DND-41 (cell line): ENCODE measurements at regions not wholly inside any gene's neighbourhood (a gene's known extent, or its start where the extent isn't known, plus 50 kb on each side); places are given as distances from the start of the nearest gene placed in this dataset.

Experiments used
- ATAC-seq: fragments of 200-7000 bp; cut with Tn5 transposase; 3 replicates; pipeline ENCODE4 v1.9.1; 2021; ENCODE audit warnings: low read depth; ENCODE audit not compliant: insufficient read depth
- DNase-seq: peaks from one replicate; pipeline ENCODE4 v3.0.0-alpha.2; 2020
- H2AFZ ChIP-seq: 2 replicates; pipeline ENCODE4 v1.6.0; 2012; ENCODE audit warnings: low read depth, low read length
- H3K27ac ChIP-seq: 2 replicates; pipeline ENCODE4 v1.5.1; 2012; ENCODE audit warnings: low read length, inconsistent platforms
- H3K27me3 ChIP-seq: fragments of 200-600 bp; sonication (generic); 2 replicates; pipeline ENCODE4 v1.6.0; 2012; ENCODE audit warnings: low read length, mild to moderate bottlenecking, inconsistent platforms; ENCODE audit not compliant: insufficient read depth, poor library complexity
- H3K36me3 ChIP-seq: 2 replicates; pipeline ENCODE4 v1.5.1; 2012; ENCODE audit warnings: low read length, inconsistent platforms; ENCODE audit not compliant: insufficient read depth
- H3K4me1 ChIP-seq: 2 replicates; pipeline ENCODE4 v1.5.1; 2012; ENCODE audit warnings: mild to moderate bottlenecking, low read length; ENCODE audit not compliant: insufficient read depth
- H3K4me2 ChIP-seq: 2 replicates; pipeline ENCODE4 v1.6.0; 2012; ENCODE audit warnings: mild to moderate bottlenecking, moderate library complexity, low read length, inconsistent platforms; ENCODE audit not compliant: insufficient read depth
- H3K4me3 ChIP-seq, 2 experiments: fragments of 200-600 bp in 1 of 2; shearing (Covaris generic) in 1 of 2; 2 replicates each; pipeline ENCODE4 v1.5.1; 2012 to 2016; ENCODE audit warnings: inconsistent platforms in 2 of 2, low read length in 2 of 2, mild to moderate bottlenecking in 2 of 2, low read depth in 1 of 2, moderate library complexity in 1 of 2
- H3K79me2 ChIP-seq: 2 replicates; pipeline ENCODE4 v1.6.0; 2012; ENCODE audit warnings: low read length, inconsistent platforms; ENCODE audit not compliant: insufficient read depth
- H3K9ac ChIP-seq: 2 replicates; pipeline ENCODE4 v1.6.0; 2012; ENCODE audit warnings: low read depth, mild to moderate bottlenecking, inconsistent platforms, low read length, moderate library complexity
- H3K9me3 ChIP-seq: 2 replicates; pipeline ENCODE4 v1.5.1; 2012; ENCODE audit warnings: low read length, moderate library complexity, mild to moderate bottlenecking, inconsistent platforms; ENCODE audit not compliant: insufficient read depth, severe bottlenecking
- H4K20me1 ChIP-seq: 2 replicates; pipeline ENCODE4 v1.6.0; 2012; ENCODE audit warnings: low read length; ENCODE audit not compliant: insufficient read depth
- EZH2 ChIP-seq: IDR thresholded peaks from 3 replicates; pipeline ENCODE4 v1.6.1; 2012; ENCODE audit warnings: borderline replicate concordance, low read depth, mild to moderate bottlenecking, moderate library complexity, low read length, inconsistent platforms; ENCODE audit not compliant: severe bottlenecking
- TF ChIP-seq, protein P1 (sequence below): IDR thresholded peaks from 2 replicates; pipeline ENCODE4 v1.5.1; 2012; ENCODE audit warnings: borderline replicate concordance, low read length, moderate library complexity, mild to moderate bottlenecking; ENCODE audit not compliant: poor library complexity, severe bottlenecking; ENCODE audit errors: extremely low read depth

DNA sequence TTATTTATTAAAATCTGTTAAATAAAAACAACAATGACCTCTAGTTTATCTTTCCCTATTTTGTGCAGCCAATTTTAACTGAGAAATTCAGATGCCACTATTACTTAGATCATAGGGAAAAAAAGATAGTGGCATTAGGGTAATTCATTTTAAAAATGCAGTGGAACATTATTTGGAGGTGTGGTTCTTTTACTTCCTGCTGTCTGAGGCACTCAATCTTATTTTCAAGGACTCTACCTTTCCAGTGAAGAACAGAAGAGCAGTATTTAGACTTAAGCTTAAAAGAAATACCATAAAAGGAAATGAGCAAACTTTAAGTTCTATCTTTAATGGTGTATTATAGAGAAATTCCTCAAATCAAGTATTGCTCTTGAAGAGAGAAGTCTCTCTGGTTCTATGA, 342.6 kb upstream of the KLF12 start:
- H3K36me3 ChIP-seq, result no peaks in the 10 kb centered on the region
- no peaks in the 10 kb centered on the region for H3K79me2 ChIP-seq
- H4K20me1 ChIP-seq, result no peaks in the 10 kb centered on the region
- no peak overlapping the region for H3K4me2 ChIP-seq
- no peak for DNase-seq
- H3K9me3 ChIP-seq, result no peaks in the 10 kb centered on the region
- no peak overlapping the region for H2AFZ ChIP-seq
- H3K27me3 ChIP-seq, result peaks cover 3% of the 10 kb centered on the region
- no peak for ATAC-seq
- no peak for TF ChIP-seq EZH2
- TF ChIP-seq, protein P1, sequence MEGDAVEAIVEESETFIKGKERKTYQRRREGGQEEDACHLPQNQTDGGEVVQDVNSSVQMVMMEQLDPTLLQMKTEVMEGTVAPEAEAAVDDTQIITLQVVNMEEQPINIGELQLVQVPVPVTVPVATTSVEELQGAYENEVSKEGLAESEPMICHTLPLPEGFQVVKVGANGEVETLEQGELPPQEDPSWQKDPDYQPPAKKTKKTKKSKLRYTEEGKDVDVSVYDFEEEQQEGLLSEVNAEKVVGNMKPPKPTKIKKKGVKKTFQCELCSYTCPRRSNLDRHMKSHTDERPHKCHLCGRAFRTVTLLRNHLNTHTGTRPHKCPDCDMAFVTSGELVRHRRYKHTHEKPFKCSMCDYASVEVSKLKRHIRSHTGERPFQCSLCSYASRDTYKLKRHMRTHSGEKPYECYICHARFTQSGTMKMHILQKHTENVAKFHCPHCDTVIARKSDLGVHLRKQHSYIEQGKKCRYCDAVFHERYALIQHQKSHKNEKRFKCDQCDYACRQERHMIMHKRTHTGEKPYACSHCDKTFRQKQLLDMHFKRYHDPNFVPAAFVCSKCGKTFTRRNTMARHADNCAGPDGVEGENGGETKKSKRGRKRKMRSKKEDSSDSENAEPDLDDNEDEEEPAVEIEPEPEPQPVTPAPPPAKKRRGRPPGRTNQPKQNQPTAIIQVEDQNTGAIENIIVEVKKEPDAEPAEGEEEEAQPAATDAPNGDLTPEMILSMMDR, result no peak
- no peak overlapping the region for H3K9ac ChIP-seq
- H3K27ac ChIP-seq, result no peak overlapping the region
- no peak overlapping the region for H3K4me3 ChIP-seq
- no peaks in the 10 kb centered on the region for H3K4me1 ChIP-seq

DNA sequence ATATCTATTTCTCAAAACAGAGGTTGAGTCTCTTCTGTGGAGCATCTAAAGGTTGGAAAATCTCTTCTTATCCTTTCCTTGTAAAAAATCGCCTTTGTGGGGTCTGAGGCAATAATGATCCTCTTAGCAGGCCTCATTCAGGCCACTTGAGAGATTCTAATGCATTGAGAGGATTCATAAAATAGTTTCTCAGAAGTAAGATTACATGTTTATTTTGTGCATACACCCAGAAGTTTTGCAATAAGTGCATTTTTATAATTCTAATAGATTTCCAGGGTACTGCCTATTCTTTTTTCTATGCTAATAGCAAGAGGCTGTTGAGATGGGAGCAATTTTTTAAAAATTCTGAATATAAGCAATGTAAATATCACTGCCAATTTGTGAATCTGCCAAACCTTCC, 342.2 kb upstream of the KLF12 start:
- no peaks in the 10 kb centered on the region for H4K20me1 ChIP-seq

DNA sequence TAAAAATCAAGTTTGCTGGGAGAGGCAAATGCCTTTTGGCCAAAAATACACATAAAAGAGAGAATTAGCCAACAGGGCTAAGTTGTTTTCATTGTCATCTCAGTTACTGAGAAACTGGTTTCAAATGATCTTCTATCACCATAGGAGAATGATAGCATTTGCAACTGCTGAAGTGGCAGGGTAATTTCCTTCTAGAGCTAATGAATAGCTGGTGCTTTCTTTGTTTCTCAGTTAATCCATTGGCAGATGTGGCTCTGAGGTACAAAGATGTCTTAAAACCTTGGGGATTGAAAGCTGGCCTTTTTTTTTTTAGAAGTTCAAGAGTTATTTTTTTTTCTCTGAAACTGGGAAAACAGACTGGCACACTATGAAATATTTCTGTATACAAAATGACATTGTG, 332.7 kb upstream of the KLF12 start:
- no peaks in the 10 kb centered on the region for H3K79me2 ChIP-seq
- H3K4me2 ChIP-seq, result no peak overlapping the region
- no peaks in the 10 kb centered on the region for H4K20me1 ChIP-seq
- no peaks in the 10 kb centered on the region for H3K9me3 ChIP-seq
- H3K36me3 ChIP-seq, result no peaks in the 10 kb centered on the region
- no peaks in the 10 kb centered on the region for H3K4me1 ChIP-seq
- H2AFZ ChIP-seq, result no peak overlapping the region
- H3K27me3 ChIP-seq, result no peaks in the 10 kb centered on the region
- no peak for TF ChIP-seq EZH2
- TF ChIP-seq, protein P1, result no peak
- no peak overlapping the region for H3K27ac ChIP-seq
- no peak overlapping the region for H3K9ac ChIP-seq
- no peak overlapping the region for H3K4me3 ChIP-seq
- ATAC-seq, result no peak
- DNase-seq, result no peak

More for the DNA sequence above, 342.2 kb upstream of the KLF12 start:
- Histone ChIP-seq H3K9ac (no peak overlapping the region), H3K4me3 (no peak overlapping the region), H3K4me1 (no peaks in the 10 kb centered on the region), H2AFZ (no peak overlapping the region), H3K79me2 (no peaks in the 10 kb centered on the region), H3K4me2 (no peak overlapping the region), H3K27me3 (peaks cover 3% of the 10 kb centered on the region), H3K27ac (no peak overlapping the region), H3K36me3 (no peaks in the 10 kb centered on the region), H3K9me3 (no peaks in the 10 kb centered on the region)
- no peak for ATAC-seq
- DNase-seq, result no peak
- TF ChIP-seq EZH2, result no peak
- TF ChIP-seq, protein P1, result no peak

DNA sequence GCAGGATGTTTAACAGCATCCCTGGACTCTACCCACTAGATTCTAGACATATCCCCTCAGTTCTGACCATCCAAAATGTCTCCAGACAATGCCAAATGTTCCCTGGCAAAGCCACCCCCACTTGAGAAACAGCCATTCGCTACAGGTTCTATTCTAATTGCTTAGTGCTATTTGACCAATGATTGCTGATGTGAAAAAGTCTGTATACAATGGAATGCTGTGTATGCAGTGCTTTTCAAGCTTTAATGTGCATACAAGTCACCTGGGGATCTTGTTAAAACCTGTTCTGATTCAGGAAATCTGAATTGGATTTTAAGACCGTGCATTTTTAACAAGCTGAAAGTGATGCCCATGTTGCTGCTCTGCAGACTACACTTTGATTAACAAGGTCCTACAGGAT, 331.8 kb upstream of the KLF12 start:
- no peak for DNase-seq
- TF ChIP-seq, protein P1, result no peak
- no peak for TF ChIP-seq EZH2
- ATAC-seq, result no peak
- H3K27ac ChIP-seq, result no peak overlapping the region
- H3K9ac ChIP-seq, result no peak overlapping the region
- H3K4me3 ChIP-seq, result no peak overlapping the region
- no peak overlapping the region for H2AFZ ChIP-seq
- no peak overlapping the region for H3K4me2 ChIP-seq
- H3K4me1 ChIP-seq, result no peaks in the 10 kb centered on the region
- no peaks in the 10 kb centered on the region for H3K36me3 ChIP-seq
- no peaks in the 10 kb centered on the region for H3K27me3 ChIP-seq
- H4K20me1 ChIP-seq, result no peaks in the 10 kb centered on the region
- no peaks in the 10 kb centered on the region for H3K9me3 ChIP-seq
- no peaks in the 10 kb centered on the region for H3K79me2 ChIP-seq
